IPS DF 4.7 (cell line): ENCODE measurements at regions not wholly inside any gene's neighbourhood (a gene's known extent, or its start where the extent isn't known, plus 50 kb on each side); places are given as distances from the start of the nearest gene placed in this dataset.
"Not testable (repeated sequence)": the region's sequence is repeated elsewhere in the genome, so short reads cannot be mapped to it uniquely, and the experiment has no call there.

Experiments
- DNase-seq: peaks from one replicate; pipeline ENCODE4 v3.0.0-alpha.2; 2013; ENCODE audit warnings: low spot score; ENCODE audit errors: extremely low read depth

DNA sequence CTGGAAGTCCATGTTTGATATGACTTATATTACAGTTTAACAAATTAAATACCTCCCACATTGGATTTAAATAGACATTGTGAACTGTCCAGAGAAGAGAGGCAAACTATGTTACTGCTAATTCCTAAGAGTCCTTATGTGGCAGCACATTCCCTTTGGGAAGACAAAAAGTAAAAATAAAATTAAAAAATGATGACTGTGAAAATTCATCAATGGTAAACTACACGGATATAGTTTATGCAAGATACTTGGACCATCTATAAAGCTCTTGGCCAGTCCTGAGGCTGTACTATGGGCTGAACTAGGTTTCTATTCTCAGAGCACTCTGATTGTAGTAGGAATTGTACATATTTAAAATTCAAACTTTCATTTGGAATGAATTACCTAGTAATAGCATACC, 206.4 kb downstream of the LRRK2 start:
- DNase-seq: no peak

DNA sequence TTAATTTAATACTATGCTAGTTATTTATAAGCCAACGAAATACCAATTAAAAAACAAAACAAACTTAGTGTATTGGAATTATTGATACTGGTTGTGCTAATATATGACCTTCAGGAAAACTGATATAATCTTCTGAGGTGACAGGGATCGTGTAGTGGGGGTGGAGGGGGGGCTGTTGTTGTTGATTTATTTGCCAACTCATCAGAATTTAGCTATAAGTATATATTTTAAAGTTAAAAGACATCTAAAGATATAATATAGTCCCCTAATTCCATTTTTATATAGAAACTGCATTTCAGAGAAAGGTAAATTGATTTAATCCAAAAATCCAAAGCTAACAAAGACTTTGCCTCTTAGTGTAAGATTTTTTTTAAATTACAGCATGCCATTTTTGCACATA, 210.5 kb downstream of the LRRK2 start:
- no peak for DNase-seq

DNA sequence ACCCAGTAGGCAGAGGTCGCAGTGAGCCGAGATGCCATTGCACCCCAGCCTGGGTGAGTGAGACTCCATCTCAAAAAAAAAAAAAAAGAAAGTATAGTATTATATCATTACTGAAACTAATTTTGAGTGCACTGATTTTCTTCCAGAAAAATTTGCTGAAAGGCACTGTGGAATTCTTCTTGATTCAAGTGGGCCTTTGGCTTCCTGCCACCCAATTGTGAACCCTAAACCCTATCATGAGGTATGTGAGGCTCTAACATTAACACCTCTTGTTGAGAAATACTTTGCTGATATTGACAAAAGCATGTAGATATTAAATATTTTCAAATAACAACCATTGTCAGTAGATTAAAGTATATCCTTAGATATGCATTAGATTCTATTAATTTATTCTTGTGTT, 211.2 kb downstream of the LRRK2 start:
- no peak for DNase-seq

DNA sequence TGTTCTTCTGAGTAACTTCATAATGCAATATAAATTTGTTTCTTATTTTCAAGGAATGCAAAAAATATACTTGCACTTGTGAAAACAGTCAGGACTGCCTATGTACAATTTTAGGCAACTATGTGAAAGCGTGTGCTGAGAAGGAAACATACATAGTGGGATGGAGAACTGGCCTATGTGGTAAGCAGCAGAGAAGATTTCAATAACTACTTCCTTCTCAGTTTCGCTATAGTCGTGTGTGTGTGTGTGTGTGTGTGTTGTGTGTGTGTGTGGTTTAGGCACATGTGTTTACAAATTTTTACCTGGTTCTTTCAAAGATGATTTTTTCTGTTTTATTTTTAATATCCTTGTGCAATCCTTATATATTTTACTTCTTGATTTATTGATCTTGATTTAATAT, 211.8 kb downstream of the LRRK2 start:
- DNase-seq: no peak

DNA sequence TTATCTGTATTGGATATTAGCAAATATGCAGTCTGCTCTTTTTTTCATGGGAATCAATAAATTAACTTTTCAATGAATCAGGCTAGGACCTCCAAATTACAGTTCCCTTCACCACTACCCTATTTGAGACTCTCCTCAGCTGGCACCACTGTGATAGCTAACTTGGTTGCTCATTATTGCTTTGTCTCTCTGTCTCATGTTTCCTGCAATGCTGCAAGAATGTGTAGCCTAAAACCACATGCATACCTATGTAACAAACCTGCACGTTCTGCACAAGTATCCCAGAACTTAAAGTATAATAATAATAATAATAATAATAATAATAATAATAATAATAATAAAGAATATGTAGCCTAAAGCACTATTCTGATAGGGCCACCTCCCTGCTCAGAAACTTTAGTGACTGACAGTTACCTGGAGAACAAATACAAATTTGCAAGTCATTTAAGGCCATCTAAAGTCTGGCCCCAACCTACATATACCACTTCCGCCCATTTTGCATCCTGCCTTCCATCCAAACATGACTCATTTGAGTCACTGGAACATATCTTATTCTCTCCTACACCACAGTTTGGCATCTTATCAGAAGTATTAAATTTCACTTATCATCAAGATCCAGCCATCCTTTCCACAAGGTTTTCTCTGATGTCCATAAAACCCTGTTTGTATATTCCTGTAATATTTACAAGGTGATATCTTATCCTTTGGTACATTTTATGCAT, 215.1 kb downstream of the LRRK2 start:
- DNase-seq: no peak

DNA sequence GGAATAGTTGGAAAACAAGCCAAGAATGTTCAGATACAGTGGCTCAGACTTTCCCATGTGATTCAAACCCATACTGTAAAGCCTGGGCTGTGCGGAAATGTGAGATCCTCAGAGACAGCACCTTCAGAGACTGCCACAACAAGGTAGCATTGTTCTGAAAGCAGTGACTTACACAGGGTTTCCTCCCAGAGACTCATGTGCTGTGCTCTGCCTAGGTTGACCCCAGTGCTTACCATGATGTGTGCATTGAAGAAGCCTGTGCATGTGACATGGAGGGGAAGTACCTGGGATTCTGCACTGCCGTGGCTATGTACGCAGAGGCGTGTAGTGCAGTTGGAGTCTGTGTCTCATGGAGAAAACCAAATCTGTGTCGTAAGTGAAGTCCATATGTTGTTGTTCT, 219.4 kb downstream of the LRRK2 start:
- no peak for DNase-seq

DNA sequence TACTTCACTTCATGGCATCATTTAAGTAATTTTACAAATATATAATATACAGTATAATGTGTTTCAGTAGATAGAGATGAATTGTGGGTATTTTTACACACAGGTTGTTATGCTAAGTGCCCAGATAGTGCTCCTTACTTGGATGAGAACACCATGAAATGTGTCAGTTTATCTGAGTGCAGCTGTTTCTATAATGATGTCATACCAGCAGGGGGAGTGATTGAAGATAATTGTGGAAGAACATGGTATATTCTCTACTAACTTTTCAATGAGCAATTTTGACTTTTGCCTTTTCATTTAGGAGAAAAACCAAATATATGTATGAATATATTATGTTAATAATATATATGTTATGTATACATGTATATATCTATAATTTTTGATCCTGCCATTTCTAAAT, 221.6 kb downstream of the LRRK2 start:
- peak; percentile 16 for DNase-seq

DNA sequence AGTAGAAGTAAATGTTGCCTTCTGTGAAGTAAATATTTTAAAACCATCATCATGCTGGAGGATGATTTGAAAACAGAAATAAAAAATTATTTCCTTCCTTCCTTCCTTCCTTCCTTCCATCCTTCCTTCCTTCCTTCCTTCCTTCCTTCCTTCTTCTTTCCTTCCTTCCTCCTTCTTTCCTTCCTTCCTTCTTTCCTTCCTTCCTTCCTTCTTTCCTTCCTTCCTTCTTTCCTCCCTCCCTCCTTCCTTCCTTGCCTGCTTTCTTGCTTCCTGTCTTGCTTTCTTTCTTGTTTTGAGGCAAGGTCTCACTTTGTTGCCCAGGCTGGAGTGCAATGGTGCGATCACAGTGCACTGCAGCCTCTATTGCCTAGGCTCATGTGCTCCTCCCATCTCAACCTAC, 223.7 kb downstream of the LRRK2 start:
- DNase-seq: not testable (repeated sequence)

DNA sequence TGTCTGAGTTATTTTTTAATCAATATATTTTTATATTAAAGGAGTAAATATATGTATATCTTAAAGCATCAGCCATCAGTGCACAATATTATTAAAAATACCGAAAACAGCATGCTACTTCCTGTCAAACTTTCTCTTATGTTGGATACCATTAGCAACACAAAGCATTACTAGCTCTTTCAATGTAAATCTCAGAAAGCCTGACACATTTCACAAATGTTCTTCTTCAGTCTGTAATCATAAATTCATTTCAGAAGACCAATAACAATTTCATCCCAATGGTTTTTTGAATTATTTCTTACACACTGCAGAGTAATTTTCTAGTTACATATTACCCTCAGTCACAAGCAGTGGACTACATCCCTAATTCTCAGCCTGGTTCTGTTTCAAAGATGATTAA, 226.9 kb downstream of the LRRK2 start:
- no peak for DNase-seq

DNA sequence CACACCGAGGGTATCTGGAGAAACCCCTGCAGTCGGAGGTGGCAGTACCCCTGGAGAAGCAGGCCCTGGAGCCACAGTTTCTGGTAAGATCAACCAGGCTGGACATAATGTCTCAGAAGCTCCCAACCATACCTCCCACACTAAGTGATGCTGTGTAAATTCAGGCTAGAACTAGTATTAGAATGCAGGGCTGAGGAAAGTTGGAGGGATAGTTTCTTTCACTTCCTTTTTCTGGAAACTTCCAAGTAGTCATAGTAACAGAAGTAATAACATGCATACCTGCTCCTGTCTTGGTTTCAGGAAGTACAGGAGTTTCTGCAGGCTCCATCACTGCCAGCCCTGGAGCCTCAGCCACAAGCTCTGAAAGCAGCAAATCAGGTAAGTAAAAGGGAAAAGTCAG, 228.1 kb upstream of the CNTN1 start:
- no peak for DNase-seq

DNA sequence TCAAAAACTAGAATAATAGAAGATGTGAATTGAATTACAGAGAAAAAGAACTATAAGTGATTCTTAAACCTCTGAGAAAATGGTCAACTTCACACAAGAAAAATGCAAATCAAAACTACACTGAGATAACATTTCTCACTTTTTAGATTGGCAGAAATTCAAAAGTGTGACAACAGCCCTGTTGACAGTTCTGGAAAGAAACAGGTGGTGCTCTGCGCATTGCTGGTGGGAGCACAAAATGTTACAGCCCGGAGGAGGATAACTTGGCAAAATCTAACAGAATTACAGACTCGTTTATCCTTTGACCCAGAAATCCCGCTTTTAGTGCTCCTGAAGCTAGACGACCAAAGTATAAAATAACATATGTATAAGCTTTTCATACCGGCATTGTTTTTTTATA, 222.5 kb upstream of the CNTN1 start:
- no peak for DNase-seq

DNA sequence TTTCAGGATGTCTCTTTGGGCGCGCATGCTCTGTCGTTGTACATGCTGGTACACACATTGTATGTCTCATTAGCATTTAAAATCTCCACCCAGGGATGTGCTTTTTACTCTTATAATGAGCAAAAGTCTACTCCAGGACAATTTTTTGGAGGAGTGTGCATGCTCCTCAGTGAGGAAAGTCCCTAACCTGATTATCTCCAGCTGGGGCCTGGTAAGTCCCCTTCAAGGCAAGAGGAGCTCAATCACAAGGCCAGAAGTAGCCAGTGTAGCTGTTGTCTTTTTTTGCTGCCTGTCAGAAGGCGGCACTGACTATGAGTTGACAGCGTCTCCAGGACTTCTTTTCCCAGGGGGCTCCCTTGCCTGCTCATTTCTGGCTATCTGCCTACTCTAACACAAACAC, 218.3 kb upstream of the CNTN1 start:
- no peak for DNase-seq

DNA sequence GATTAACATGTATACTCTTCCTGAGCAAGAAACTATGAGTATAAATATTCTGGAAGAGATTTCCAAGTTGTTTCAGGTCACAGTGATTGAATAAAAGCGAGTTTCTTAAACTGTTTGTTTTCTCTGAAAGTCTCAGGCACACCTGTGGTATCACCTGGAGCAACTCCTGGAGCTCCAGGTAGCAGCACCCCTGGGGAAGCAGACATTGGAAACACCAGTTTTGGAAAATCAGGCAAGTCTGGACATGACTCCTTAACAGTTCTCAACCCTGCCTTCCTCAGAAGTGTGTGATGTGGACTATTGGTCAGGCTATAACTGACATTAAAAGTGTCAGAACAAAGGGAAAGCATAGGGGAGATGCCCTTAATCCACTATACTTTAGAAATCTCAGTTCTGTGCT, 217.6 kb upstream of the CNTN1 start:
- DNase-seq: no peak

DNA sequence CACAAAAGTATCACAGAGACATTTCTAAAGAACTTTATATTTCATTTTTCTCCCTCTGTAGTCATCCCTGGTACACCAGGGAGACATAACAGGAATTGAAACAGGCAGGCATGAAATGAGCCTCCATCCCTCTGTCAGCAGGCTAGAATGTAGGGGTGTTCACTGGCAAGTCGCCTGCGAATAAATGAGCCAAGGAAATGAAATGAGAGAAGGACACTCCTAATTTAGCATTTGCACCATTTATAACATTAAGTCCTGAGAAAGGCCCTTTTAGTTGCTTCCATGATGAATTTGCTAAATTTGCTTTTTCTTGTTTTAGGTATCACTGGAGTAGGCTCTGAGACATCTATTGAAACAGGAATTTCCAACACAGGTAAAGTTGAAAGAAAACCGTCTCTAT, 192.4 kb upstream of the CNTN1 start:
- no peak for DNase-seq

DNA sequence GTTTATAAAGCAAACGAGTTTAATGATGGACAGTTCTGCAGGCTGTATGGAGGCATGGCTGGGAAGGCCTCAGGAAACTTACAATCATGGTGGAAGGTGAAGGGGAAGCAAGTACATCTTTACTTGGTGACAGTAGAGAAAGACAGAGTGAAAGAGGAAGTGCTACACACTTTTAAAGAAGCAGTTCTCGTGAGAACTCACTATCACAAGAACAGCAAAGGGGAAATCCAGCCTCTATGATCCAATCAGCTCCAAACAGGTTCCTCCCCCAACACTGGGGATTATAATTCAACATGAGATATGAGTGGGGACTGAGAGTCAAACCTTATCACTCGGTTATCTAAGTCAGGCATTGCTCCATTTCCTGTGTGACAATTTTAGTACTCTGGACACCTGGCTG, 189.9 kb upstream of the CNTN1 start:
- no peak for DNase-seq

DNA sequence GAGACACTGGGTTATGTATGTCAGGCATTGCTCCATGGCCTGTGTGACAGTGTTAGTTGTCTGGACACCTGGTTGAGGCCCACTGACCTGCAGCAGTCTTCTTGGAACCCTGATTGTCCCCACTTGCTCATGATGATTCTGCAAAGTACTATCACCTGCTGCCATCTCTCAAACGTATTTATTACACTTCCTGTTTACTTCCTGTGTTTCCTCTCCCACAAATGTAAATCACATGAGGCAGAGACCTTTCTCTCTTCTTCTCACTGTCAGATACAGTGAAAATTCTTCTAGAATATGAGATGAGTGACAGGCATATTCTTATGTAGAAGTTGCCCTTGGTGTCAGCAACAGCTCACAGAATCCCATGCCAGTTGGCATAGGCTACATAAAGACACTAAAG, 186.9 kb upstream of the CNTN1 start:
- no peak for DNase-seq

DNA sequence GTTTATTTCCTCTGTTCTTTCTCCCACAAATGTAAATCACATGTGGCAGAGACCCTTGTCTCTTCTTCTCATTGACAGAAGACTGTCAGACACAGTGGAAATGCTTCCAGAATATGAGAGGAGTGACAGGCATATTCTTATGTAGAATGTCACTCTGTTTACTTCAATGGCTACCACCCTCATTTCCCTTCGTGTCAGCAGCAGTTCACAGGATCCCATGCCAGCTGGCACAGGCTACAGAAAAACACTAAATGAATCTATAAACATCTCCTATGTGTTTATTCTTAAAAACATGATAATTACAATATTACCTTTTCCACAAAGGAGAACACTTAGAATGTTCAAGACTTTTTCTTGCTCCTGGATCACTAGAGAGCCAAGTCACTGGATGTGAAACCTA, 183.8 kb upstream of the CNTN1 start:
- DNase-seq: no peak

DNA sequence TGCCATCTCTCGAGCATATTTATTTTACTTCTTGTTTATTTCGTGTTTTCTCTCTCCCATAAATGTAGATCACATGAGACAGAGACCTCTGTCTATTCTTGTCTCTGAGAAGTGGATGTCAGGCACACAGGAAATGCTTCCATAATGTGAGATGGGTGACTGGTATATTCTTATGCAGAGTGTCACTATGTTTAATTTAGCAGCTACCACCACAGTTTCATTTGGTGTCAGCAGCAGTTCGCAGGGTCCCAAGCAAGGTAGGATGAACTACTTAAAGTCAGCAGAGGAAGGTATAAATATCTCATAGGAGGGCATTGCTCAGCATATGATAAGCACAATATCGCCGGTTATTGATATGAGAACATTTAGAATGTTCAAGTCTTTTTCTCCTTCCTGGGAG, 180.9 kb upstream of the CNTN1 start:
- no peak for DNase-seq

DNA sequence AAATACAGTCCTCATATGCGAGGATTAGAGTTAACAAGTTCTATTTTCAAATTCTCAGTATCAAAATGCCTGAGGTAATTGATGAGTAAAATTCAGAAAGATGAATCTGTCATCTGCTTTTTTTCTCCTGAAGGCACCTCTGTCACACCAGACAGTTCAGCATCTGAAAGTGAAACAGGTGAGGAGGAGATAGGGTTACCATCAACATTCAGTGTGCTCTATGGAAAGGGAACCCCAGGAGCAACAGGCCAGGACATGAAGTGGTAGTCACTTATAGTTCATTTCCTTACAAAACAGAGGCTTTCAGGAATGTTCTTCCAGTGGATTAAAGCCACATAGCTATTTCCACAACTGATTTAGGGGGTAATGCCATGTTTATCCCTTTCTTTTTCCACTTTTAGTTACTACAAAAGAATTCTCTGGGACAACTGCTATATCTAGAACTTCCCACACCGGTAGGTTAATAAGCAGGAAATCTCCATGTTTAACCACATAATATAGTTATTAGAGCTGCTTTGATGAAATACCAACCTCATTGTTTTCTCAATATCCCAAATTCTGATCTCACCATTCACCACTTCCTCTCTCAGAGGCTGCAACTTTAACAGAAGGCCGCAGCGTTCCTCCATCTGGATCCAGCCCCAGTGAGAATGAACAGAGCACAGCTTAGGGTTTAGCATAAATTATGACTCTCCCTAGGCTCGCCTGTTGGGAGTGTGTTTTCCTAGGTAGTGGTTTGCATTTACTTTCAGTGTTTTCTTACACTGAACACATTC, 177.0 kb upstream of the CNTN1 start:
- DNase-seq: no peak

DNA sequence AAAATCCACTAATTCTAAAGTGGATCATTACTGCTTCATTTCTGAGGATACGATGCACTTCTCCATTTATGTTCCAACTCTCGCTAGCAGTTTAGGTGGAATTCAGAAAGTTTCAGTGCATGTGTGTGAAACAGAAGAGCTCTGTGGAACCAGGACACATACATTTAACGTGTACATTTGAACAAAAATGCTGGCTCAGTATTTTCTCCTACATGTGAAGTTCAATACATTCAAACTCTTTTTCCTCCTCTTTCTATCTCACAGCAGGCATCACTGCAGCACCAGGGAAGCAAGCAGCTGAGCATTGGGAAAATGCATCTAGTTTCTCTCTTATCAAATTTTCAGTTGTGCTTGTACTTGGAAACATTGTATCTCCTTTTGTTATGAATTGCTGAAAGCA, 169.4 kb upstream of the CNTN1 start:
- no peak for DNase-seq

DNA sequence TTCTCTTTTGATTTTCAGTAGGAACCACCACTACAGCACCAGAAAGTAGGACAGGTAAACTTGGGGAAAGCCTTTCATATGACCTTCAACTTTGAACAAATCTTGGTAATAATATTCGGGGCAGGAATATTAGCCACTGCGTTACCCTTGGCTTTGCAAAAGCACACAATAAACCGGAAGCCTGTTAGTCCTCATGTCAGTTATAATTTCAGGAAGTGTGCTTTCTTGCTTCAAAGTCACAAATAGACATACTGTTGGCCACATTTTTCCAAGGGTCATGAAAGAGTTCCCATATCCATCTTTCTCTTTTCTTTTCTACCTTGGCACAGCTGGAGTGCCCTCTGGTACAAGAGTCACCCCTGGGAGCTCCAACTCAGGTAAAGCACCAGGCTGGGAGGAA, 167.2 kb upstream of the CNTN1 start:
- DNase-seq: no peak

DNA sequence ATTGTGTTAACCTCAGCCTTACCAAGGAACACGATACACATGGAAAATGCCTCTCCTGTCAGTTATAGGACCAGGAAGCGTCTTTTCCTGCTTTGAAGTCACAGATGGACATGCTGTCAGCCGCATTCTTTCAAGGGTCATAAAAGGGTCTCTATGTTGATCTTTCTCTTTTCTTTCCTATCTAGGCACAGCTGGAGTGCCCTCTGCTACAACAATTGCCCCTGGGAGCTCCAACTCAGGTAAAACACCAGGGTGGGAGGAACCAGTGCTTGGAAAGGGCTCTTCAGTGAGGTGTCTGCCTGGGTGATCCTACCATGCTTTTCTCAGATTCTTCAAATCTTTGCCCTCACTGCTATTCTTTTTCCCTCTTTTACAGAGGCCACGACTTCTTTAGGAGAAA, 157.4 kb upstream of the CNTN1 start:
- DNase-seq: no peak

DNA sequence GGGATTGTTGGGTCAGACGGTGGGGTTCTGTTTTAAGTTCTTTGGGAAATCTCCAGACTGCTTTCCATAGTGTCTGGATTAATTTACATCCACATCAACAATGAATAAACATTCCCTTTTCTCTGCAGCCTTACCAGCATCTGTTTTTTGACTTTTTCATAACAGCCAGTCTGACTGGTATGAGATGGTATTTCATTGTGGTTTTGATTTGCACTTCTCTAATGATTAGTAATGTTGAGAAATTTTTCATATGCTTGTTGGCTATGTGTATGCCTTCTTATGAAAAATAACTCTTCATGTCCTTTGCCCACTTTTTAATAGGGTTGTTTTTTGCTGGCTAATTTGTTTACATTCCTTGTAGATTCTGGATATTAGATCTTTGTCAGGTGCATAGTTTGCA, 140.8 kb upstream of the CNTN1 start:
- DNase-seq: no peak
